Limb (tissue), 2 donors: ENCODE measurements at regions not wholly inside any gene's neighbourhood (a gene's known extent, or its start where the extent isn't known, plus 50 kb on each side); places are given as distances from the start of the nearest gene placed in this dataset.
"Not testable (repeated sequence)": the region's sequence is repeated elsewhere in the genome, so short reads cannot be mapped to it uniquely, and the experiment has no call there.

Experiments used
- DNase-seq, 2 donors: peaks; one replicate each; pipeline ENCODE4 v3.0.0-alpha.2; 2016; ENCODE audit errors: extremely low spot score in 2 of 2

GRCh38 chr6:121688974-121689373, 253.5 kb downstream of the GJA1 start:
- no peak for DNase-seq

GRCh38 chr6:121691126-121691551, 255.7 kb downstream of the GJA1 start:
- DNase-seq: no peak

DNA sequence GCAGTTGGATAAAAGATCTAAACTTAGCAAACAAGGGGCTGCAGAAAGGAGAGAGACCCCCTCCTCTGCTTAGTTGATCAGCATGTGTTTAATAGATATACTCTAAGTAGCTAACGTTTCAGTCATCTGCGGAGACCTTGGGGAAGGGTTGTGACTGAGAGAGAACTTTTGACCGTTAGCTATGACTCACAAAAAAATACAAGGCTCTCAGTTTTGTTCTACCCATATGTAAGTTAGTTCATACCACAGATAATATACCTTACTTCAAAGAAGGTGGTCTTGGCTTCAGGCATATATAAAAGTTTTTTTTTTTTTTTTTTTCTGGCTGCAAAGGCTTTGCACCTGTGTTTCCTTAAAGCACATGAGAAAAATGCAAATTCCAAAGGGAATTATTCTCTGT, 258.9 kb downstream of the GJA1 start:
- DNase-seq: no peak

DNA sequence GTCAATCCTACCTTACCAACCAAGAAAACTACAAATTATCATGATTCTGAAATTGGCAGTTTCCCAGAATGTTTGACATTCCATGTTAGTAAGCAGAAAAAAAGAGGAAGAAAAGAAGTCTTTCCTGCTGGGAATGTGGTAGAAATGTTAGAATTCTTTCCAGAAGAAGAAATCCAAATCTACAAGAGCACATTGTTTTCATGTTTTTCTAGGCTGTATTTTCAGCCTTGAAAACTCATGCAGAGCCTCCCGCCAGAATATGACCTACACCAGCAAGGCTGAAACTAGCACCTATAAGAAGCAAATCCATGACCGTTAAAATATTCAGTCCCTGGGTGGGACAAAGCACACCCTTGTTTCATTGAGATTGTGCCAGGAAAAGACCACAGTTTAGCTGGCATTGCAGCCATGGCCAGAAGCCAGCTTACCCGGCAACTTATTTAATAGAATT, 259.4 kb downstream of the GJA1 start:
- peak; percentile 56 to 57 for DNase-seq

DNA sequence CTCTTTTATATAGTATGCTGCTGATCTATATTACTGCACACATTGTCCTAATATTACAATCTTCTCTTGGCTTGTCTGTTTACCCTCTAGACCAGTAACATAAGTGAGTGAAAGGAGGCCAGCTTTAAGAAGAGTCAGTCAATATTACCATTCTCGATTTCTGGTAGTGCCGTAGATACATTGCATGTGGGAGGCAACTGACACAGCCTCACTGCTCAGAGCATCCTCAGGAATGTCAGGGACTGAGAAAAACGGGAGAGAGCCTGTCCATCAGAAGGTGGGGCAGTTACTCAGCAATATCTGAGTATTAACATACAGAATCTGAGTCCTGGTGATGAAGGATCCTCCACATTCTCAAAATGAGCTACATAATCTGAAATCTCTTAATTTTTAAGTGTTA, 259.9 kb downstream of the GJA1 start:
- DNase-seq: no peak

GRCh38 chr6:121697921-121698320, 262.5 kb downstream of the GJA1 start:
- no peak for DNase-seq

- no peak for DNase-seq
These were observed 263.2 kb downstream of the GJA1 start for GRCh38 chr6:121698617-121699016.

DNA sequence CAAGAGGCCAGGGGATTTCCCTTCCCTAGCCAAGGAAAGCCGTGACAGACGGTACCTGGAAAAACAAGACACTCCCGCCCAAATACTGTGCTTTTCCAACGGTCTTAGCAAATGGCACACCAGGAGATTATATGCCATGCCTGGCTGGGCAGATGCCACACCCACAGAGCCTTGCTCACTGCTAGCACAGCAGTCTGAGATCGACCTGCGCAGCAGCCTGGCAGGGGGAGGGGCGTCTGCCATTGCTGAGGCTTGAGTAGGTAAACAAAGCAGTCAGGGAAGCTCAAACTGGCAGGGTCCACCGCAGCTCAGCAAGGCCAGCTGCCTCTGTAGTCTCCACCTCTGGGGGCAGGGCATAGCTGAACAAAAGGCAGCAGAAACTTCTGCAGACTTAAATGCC, 267.7 kb downstream of the GJA1 start:
- DNase-seq: not testable (repeated sequence)

DNA sequence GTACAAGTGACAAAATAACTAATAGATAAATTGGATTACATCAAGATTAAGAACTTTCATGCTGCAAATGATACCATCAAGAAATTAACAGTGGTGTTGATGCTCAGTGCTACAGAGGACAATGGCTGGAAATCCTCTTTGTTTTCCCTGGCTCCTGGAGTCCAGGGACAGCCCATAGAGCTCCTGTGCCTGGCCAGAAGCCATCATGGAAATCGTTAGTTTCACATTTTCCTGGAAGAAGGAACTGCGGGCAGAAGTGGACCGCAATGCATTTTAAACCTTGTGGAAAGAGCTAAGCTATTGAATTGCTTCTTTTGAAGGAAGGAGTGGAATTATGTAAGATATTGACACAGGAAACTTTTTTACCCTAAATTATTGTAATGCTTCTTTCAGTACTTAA, 276.0 kb downstream of the GJA1 start:
- no peak for DNase-seq

- no peak for DNase-seq
These were observed 282.2 kb downstream of the GJA1 start for GRCh38 chr6:121717686-121718085.

- DNase-seq: not testable (repeated sequence)
These were observed 285.4 kb downstream of the GJA1 start for GRCh38 chr6:121720867-121721266.

DNA sequence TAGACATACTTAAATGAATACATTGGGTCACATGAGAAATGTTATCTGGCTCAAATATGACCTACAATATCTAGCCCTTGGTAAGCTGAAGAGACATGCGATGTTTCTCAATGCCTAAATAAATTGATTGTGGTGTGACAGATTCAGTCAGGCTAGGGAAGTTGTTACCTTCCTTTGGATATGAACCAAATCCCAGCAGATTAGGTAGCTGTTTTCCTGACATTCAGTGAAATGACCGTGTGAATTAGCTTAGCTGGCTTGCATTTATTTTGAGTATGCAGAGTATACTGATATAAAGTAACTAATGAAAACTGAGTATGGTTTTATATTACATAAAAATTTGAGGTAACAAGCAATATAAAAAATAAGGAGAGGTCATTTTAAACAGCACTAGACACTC, 288.2 kb downstream of the GJA1 start:
- no peak for DNase-seq

GRCh38 chr6:121724576-121724975, 289.1 kb downstream of the GJA1 start:
- DNase-seq: no peak

- DNase-seq: no peak
These were observed 291.1 kb downstream of the GJA1 start for GRCh38 chr6:121726596-121726995.

- no peak for DNase-seq
These were observed 295.2 kb downstream of the GJA1 start for GRCh38 chr6:121730616-121731015.

- no peak for DNase-seq
These were observed 295.9 kb downstream of the GJA1 start for GRCh38 chr6:121731381-121731780.

GRCh38 chr6:121732641-121733040, 297.2 kb downstream of the GJA1 start:
- no peak for DNase-seq

DNA sequence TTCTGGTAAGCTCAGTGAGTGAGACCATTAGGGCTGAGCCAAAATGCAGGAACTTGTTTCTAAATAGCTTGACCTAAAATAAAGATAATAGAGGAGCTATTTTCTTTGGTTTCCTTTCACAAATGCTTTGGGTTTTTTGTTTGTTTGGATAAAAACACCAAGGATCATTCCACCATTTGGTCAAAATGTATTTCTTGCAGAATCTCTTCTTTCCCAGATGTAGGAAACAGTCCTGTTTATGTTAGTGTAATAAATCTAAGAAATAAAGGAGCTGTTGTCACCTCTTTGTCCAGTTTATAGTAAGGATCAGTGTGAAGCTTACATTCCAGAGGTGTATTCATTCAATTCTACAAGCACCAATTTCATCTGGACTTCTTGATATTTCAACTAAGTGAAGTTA, 297.8 kb downstream of the GJA1 start:
- DNase-seq: no peak

DNA sequence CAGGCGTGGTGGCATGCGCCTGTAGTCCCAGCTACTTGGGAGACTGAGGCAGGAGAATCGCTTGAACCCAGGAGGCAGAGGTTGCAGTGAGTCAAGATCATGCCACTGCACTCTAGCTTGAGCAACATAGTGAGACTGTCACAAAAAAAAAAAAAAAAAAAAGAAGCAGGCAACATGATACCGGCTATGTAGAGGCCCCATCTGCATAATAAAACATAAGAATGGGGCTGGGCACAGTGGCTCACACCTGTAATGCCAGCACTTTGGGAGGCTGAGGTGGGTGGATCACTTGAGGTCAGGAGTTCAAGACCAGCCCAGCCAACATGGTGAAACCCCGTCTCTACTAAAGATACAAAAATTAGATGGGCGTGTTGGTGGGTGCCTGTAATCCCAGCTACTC, 304.7 kb downstream of the GJA1 start:
- not testable (repeated sequence) for DNase-seq

GRCh38 chr6:121743691-121744090, 308.2 kb downstream of the GJA1 start:
- no peak for DNase-seq

- no peak for DNase-seq
These were observed 312.9 kb downstream of the GJA1 start for GRCh38 chr6:121748376-121748775.

DNA sequence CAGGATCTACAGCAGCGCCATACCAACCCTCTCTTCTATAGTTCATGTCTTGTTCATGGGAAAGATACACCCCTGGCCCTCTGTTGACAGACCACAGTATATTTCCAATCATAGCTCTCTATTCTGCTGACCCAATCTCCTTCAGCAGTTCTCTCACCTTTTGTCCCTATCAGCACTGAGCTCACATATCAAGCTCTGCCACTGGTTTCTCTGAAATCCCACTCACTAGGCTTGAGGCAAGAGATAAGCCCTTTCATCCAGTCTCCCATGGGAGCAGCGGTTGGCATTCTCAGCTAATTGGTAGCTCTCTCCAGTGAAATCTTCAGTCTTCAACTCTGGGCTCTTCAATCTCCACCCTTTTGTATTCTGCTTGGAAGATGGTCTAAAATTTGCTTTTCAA, 313.4 kb downstream of the GJA1 start:
- no peak for DNase-seq

DNA sequence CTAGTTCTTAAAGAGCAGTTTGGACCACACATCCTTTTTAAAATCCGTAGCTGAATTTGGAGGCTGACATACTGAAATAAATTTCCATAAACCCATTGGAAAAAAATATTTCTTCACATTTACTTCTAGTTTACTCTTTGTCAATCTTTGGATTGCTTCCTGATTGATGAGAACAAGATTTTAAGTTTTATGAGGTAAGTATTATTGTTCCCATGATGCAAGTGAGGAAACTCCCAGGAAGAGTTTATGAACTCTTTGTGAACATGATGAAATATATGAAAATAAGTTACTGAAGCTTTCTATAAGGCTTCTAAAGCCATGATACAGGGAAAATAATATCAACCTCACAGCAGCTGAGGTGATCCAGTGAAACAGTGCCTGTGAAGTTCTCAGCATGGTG, 320.0 kb downstream of the GJA1 start:
- no peak for DNase-seq

DNA sequence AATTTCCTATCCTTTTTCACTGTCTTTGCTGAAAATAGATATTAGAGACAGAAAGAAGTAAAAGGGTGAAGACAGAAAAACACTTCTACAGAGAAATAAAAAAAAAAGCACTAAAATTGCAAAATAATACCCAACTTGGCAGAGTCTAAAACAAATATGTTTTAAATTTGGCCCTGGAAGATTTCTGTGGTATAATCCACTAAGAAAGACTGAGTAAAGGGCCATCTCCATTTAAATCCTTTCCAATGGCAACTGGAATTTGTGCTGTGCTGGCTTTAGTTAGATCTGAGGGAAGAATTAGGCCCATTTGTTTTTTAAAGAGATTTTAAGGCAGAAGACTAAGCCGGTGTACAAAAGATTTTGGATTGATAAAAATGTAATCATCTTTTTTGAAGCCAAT, 321.2 kb downstream of the GJA1 start:
- DNase-seq: no peak
